SK-N-SH (cell line): ENCODE measurements at regions not wholly inside any gene's neighbourhood (a gene's known extent, or its start where the extent isn't known, plus 50 kb on each side); places are given as distances from the start of the nearest gene placed in this dataset.

Experiments used
- CTCF ChIA-PET: fragments of 300-600, 350-600 bp; formaldehyde crosslinking; extraction: SDS; loops from one replicate; lab custom pipeline; 2021; lab: Yijun Ruan, JAX
- POLR2A ChIA-PET: fragments of 350-600 bp; sonication (Branson Sonifier 250); formaldehyde crosslinking; extraction: SDS; loops from one replicate; lab custom pipeline; 2020; ENCODE audit warnings: antibody characterized with exemption, inconsistent platforms; lab: Yijun Ruan, JAX
- DNase-seq: peaks from one replicate; pipeline ENCODE4 v3.0.0; 2012
- H2AFZ ChIP-seq: fragments of 200-600 bp; sonication (generic); 2 replicates; pipeline ENCODE4 v1.8.1; 2016; ENCODE audit warnings: antibody characterized with exemption, mild to moderate bottlenecking, low read depth
- H3F3A ChIP-seq: fragments of 200-600 bp; sonication (generic); replicated peaks from 2 replicates; pipeline ENCODE3; 2016; ENCODE audit warnings: antibody characterized with exemption, mild to moderate bottlenecking; ENCODE audit not compliant: insufficient read depth
- H3K27ac ChIP-seq, 2 experiments: fragments of 200-500 bp in 1 of 2; fragments of 200-600 bp in 1 of 2; sonication (Bioruptor generic) in 1 of 2; sonication (generic), shearing (Covaris generic) in 1 of 2; 2 replicates each; pipeline versions ENCODE4 v1.5.1 to v1.6.1; 2014 to 2016; ENCODE audit warnings: low read depth in 2 of 2, inconsistent platforms in 1 of 2, low read length in 1 of 2, mild to moderate bottlenecking in 1 of 2, mixed read lengths in 1 of 2
- H3K27me3 ChIP-seq: fragments of 200-600 bp; sonication (generic), shearing (Covaris generic); 2 replicates; pipeline ENCODE4 v1.6.1; 2016; ENCODE audit warnings: mixed run types; ENCODE audit not compliant: insufficient read depth
- H3K36me3 ChIP-seq, 2 experiments: fragments of 200-500 bp in 1 of 2; fragments of 200-600 bp in 1 of 2; sonication (Bioruptor generic) in 1 of 2; sonication (generic) in 1 of 2; replicated peaks in 1 of 2; 2 replicates each; pipeline versions ENCODE3 to v1.5.1; 2014 to 2016; ENCODE audit warnings: low read length in 1 of 2, mild to moderate bottlenecking in 1 of 2; ENCODE audit not compliant: insufficient read depth in 2 of 2, control insufficient read depth in 1 of 2
- H3K4me1 ChIP-seq, 2 experiments: fragments of 200-500 bp in 1 of 2; fragments of 200-600 bp in 1 of 2; sonication (Bioruptor generic) in 1 of 2; sonication (generic), shearing (Covaris generic) in 1 of 2; 2 replicates each; pipeline versions ENCODE4 v1.5.1 to v1.6.1; 2014 to 2016; ENCODE audit warnings: low read depth in 1 of 2, low read length in 1 of 2, mixed run types in 1 of 2; ENCODE audit not compliant: insufficient read depth in 2 of 2, control insufficient read depth in 1 of 2
- H3K4me2 ChIP-seq: fragments of 200-600 bp; sonication (generic), shearing (Covaris generic); 2 replicates; pipeline ENCODE4 v1.6.1; 2017; ENCODE audit warnings: mixed run types
- H3K4me3 ChIP-seq, 2 experiments: fragments of 200-500 bp in 1 of 2; fragments of 200-600 bp in 1 of 2; sonication (Bioruptor generic) in 1 of 2; sonication (generic), shearing (Covaris generic) in 1 of 2; 2 replicates each; pipeline versions ENCODE4 v1.5.1 to v1.8.1; 2014 to 2016; ENCODE audit warnings: low read depth in 2 of 2, inconsistent platforms in 1 of 2, low read length in 1 of 2, mild to moderate bottlenecking in 1 of 2, mixed read lengths in 1 of 2, moderate library complexity in 1 of 2
- H3K79me2 ChIP-seq: fragments of 200-600 bp; sonication (generic); 2 replicates; pipeline ENCODE4 v1.8.1; 2017; ENCODE audit warnings: mild to moderate bottlenecking; ENCODE audit not compliant: insufficient read depth
- H3K9ac ChIP-seq: fragments of 200-600 bp; sonication (generic); 2 replicates; pipeline ENCODE4 v1.6.1; 2017; ENCODE audit warnings: mixed run types
- H3K9me2 ChIP-seq: fragments of 200-600 bp; sonication (generic); 2 replicates; pipeline ENCODE4 v1.6.1; 2017; ENCODE audit warnings: mixed run types
- H3K9me3 ChIP-seq: fragments of 200-600 bp; sonication (generic); 2 replicates; pipeline ENCODE4 v1.6.1; 2017; ENCODE audit warnings: mixed run types, mild to moderate bottlenecking, moderate library complexity
- H4K20me1 ChIP-seq: fragments of 200-600 bp; sonication (generic); 2 replicates; pipeline ENCODE4 v1.6.1; 2017; ENCODE audit warnings: mild to moderate bottlenecking, mixed run types; ENCODE audit not compliant: insufficient read depth
- CHD2 ChIP-seq: fragments of 150-350 bp; IDR thresholded peaks from 2 replicates; pipeline ENCODE4 v1.6.1; 2018; ENCODE audit warnings: low read length; ENCODE audit not compliant: partially characterized antibody
- CTCF ChIP-seq: fragments of 200-600 bp; sonication (generic); IDR thresholded peaks from 2 replicates; pipeline ENCODE4 v1.6.1; 2017; ENCODE audit warnings: antibody characterized with exemption, mild to moderate bottlenecking, moderate library complexity
- ELF1 ChIP-seq: IDR thresholded peaks from 2 replicates; pipeline ENCODE4 v1.4.0; 2012
- MXI1 ChIP-seq: IDR thresholded peaks from 2 replicates; pipeline ENCODE4 v1.6.1; 2012; ENCODE audit warnings: mild to moderate bottlenecking, low read depth, low read length, improper control_type of control experiment
- RXRA ChIP-seq: IDR thresholded peaks from 2 replicates; pipeline ENCODE4 v1.4.0; 2012; ENCODE audit warnings: low read depth, mild to moderate bottlenecking, borderline replicate concordance
- WGBS: methylation state at CpG from one replicate; pipeline ENCODE4 v1.1.6; 2017; ENCODE audit warnings: low lambda C conversion rate; 5-methylcytosine and 5-hydroxymethylcytosine counted together
- TF ChIP-seq, protein P1 (sequence below): IDR thresholded peaks from 2 replicates; pipeline ENCODE4 v1.4.0; 2012; ENCODE audit warnings: low read depth

DNA sequence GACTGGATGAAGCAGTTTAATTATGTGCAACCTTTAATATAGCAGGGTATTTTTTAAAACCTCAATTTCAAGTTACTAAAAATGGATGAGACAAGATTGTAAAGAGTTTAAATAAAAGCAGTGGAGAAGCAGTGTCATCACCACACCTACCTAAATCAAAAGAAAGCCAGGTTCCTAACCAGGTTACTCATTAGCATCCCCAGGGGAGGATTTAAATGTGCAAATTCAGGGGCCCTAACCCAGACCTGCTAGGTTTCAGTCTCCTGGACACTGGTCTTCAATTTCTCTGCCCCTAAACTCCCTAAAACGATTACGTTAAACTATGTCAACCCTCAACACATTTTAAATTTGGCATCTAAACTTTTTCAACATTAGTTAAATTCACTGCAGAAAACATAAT lies 116.9 kb upstream of the KLF3 start:
- Histone ChIP-seq H3K9me2 (no peaks in the 10 kb centered on the region), H3K27ac (no peak overlapping the region), H4K20me1 (no peaks in the 10 kb centered on the region), H3K4me2 (no peak overlapping the region), H3K9ac (no peak overlapping the region), H3K79me2 (no peaks in the 10 kb centered on the region), H3K36me3 (no peaks in the 10 kb centered on the region), H3K4me1 (no peaks in the 10 kb centered on the region), H3K9me3 (no peaks in the 10 kb centered on the region), H2AFZ (no peak overlapping the region), H3K4me3 (no peak overlapping the region), H3F3A (no peaks in the 10 kb centered on the region), H3K27me3 (no peaks in the 10 kb centered on the region)
- TF ChIP-seq ELF1, result no peak
- ChIA-PET POLR2A (no interaction called here), CTCF (no interaction called here)
- 76% methylated on average over 2 of the region's 2 CpGs for WGBS
- no peak for DNase-seq

DNA sequence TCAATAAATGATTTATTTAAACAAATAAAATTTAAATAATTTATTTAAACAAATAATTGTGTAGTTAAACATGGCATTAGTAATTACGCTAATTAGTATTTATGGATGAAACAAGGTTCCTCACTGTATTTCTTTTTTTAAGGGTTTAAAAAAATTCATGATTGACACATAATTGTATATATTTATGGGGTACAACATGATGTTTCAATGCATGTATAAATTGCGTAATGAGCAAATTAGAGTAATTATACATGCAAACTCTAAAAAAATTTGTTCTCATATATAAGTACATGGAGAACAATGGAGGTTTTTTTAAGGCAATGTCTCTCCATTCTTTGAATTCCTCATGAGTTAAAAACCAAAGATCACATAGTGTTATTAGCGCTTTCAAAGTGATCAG lies 115.7 kb upstream of the KLF3 start:
- CTCF ChIA-PET, result no interaction called here
- H3K27ac ChIP-seq, result no peak overlapping the region
- no peaks in the 10 kb centered on the region for H4K20me1 ChIP-seq
- H3K4me1 ChIP-seq, result no peaks in the 10 kb centered on the region
- no peaks in the 10 kb centered on the region for H3K9me3 ChIP-seq
- H3K4me2 ChIP-seq, result no peak overlapping the region
- H3K9ac ChIP-seq, result no peak overlapping the region
- no peaks in the 10 kb centered on the region for H3K36me3 ChIP-seq
- H2AFZ ChIP-seq, result no peak overlapping the region
- 62% methylated on average over 3 of the region's 3 CpGs for WGBS
- no peaks in the 10 kb centered on the region for H3K79me2 ChIP-seq
- H3K27me3 ChIP-seq, result no peaks in the 10 kb centered on the region
- no peak for DNase-seq
- no peaks in the 10 kb centered on the region for H3F3A ChIP-seq
- H3K9me2 ChIP-seq, result no peaks in the 10 kb centered on the region
- TF ChIP-seq RXRA, result no peak
- TF ChIP-seq ELF1, result no peak
- TF ChIP-seq MXI1, result no peak
- no peak for TF ChIP-seq CHD2
- H3K4me3 ChIP-seq, result no peak overlapping the region
- POLR2A ChIA-PET, result no interaction called here

- CTCF ChIA-PET, result no interaction called here
Measured at GRCh38 chr4:38559374-38559773, 104.6 kb upstream of the KLF3 start.

More at GRCh38 chr4:38559374-38559773, 104.6 kb upstream of the KLF3 start:
- no peaks in the 10 kb centered on the region for H3F3A ChIP-seq
- no peaks in the 10 kb centered on the region for H3K79me2 ChIP-seq
- H2AFZ ChIP-seq, result no peak overlapping the region
- no peak overlapping the region for H3K9ac ChIP-seq
- H3K9me3 ChIP-seq, result 0 out of 2 replicates have a peak, but pooled peaks cover 6% of the 10 kb centered on the region
- H3K27ac ChIP-seq, result no peak overlapping the region
- H4K20me1 ChIP-seq, result no peaks in the 10 kb centered on the region
- no peak for TF ChIP-seq CTCF
- TF ChIP-seq, protein P1, sequence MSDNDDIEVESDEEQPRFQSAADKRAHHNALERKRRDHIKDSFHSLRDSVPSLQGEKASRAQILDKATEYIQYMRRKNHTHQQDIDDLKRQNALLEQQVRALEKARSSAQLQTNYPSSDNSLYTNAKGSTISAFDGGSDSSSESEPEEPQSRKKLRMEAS, result no peak
- TF ChIP-seq, all 33 proteins: peak for 0
- Histone ChIP-seq H3K9me2 (no peaks in the 10 kb centered on the region), H3K4me1 (peaks cover 5 to 10% of the 10 kb centered on the region in 2 experiments; a peak in 2 of 4 replicates), H3K4me2 (no peak overlapping the region), H3K36me3 (no peaks in the 10 kb centered on the region), H3K4me3 (no peak overlapping the region), H3K27me3 (no peaks in the 10 kb centered on the region)
- POLR2A ChIA-PET, result no interaction called here
- 66% methylated on average over 6 of the region's 6 CpGs for WGBS
- DNase-seq, result no peak
